Calu3 (cell line): ENCODE measurements at regions not wholly inside any gene's neighbourhood (a gene's known extent, or its start where the extent isn't known, plus 50 kb on each side); places are given as distances from the start of the nearest gene placed in this dataset.

ENCODE experiments used
- BruUV-seq: library from RNA; stranded (reverse); fragments of 400-500 nt; replicated peaks from 2 replicates; lab custom pipeline; 2021; lab: Mats Ljungman, UMichigan
- CTCF ChIA-PET: fragments of 300-600 bp; sonication (Branson Sonifier 250); formaldehyde crosslinking; loops from one replicate; lab custom pipeline; 2022; ENCODE audit warnings: antibody characterized with exemption; lab: Charles Lee
- DNase-seq: peaks from one replicate; pipeline ENCODE4 v3.0.0; 2022
- H3K27ac Mint-ChIP-seq: one replicate; pipeline ENCODE4 v1.8.0; 2022; ENCODE audit warnings: mixed read lengths; ENCODE audit not compliant: unreplicated experiment
- H3K27me3 Mint-ChIP-seq: one replicate; pipeline ENCODE4 v1.8.0; 2022; ENCODE audit warnings: mixed read lengths; ENCODE audit not compliant: unreplicated experiment
- H3K36me3 Mint-ChIP-seq: one replicate; pipeline ENCODE4 v1.8.0; 2022; ENCODE audit warnings: mild to moderate bottlenecking, moderate library complexity, mixed read lengths; ENCODE audit not compliant: insufficient read depth, unreplicated experiment
- H3K4me1 Mint-ChIP-seq: one replicate; pipeline ENCODE4 v1.8.0; 2022; ENCODE audit warnings: mild to moderate bottlenecking, low read depth, mixed read lengths; ENCODE audit not compliant: unreplicated experiment
- H3K4me3 Mint-ChIP-seq: one replicate; pipeline ENCODE4 v1.8.0; 2022; ENCODE audit warnings: mild to moderate bottlenecking, low read depth, moderate library complexity, mixed read lengths; ENCODE audit not compliant: unreplicated experiment
- H3K9me3 Mint-ChIP-seq: one replicate; pipeline ENCODE4 v1.8.0; 2022; ENCODE audit warnings: low read depth, mixed read lengths; ENCODE audit not compliant: unreplicated experiment
- intact Hi-C: fragments of 100-400 bp; cut with micrococcal nuclease; formaldehyde crosslinking; loops from one replicate; pipeline ENCODE4 v1.10.0; 2022; ENCODE audit not compliant: unreplicated experiment
- TF ChIP-seq, protein P1 (sequence below): fragments of 200-600 bp; IDR thresholded peaks from one replicate; pipeline ENCODE4 v1.8.0; 2022; ENCODE audit warnings: antibody characterized with exemption; ENCODE audit not compliant: unreplicated experiment

GRCh38 chr5:89942171-89942570, 467.4 kb downstream of the CETN3 start:
- peaks cover 6% of the 10 kb centered on the region for H3K4me1 Mint-ChIP-seq
- H3K9me3 Mint-ChIP-seq = no peaks in the 10 kb centered on the region
- H3K36me3 Mint-ChIP-seq = no peaks in the 10 kb centered on the region
- no peak overlapping the region for H3K27ac Mint-ChIP-seq
- CTCF ChIA-PET = no interaction called here
- no peak for DNase-seq
- intact Hi-C loops = no loop called here
- H3K4me3 Mint-ChIP-seq = no peak overlapping the region
- TF ChIP-seq, protein P1, sequence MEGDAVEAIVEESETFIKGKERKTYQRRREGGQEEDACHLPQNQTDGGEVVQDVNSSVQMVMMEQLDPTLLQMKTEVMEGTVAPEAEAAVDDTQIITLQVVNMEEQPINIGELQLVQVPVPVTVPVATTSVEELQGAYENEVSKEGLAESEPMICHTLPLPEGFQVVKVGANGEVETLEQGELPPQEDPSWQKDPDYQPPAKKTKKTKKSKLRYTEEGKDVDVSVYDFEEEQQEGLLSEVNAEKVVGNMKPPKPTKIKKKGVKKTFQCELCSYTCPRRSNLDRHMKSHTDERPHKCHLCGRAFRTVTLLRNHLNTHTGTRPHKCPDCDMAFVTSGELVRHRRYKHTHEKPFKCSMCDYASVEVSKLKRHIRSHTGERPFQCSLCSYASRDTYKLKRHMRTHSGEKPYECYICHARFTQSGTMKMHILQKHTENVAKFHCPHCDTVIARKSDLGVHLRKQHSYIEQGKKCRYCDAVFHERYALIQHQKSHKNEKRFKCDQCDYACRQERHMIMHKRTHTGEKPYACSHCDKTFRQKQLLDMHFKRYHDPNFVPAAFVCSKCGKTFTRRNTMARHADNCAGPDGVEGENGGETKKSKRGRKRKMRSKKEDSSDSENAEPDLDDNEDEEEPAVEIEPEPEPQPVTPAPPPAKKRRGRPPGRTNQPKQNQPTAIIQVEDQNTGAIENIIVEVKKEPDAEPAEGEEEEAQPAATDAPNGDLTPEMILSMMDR = no peak
- no TSS peak for BruUV-seq
- no peaks in the 10 kb centered on the region for H3K27me3 Mint-ChIP-seq

DNA sequence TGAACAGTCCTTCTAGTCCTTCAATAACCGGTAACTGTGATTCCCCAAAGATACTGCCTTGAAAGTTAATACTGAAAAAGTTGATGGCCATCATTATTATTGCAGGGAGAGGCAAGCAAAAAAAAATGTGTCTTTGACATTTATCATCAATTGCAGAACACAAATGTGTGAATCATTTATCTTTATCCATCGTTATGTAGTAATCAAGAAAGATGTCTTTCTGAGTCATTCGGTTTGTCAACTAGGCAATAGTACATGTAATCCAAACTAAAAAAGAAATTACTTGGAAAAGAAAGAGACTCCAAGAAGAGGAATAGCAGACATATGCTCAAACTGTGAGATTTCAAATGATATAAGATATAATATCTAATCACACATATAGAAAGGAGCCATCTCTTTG, 473.0 kb downstream of the CETN3 start:
- Mint-ChIP-seq H3K4me1 (peaks cover 21% of the 10 kb centered on the region), H3K36me3 (no peaks in the 10 kb centered on the region), H3K9me3 (peaks cover 2% of the 10 kb centered on the region), H3K27me3 (no peaks in the 10 kb centered on the region), H3K27ac (no peak overlapping the region), H3K4me3 (no peak overlapping the region)
- TF ChIP-seq, protein P1 = no peak
- no TSS peak for BruUV-seq
- intact Hi-C loops = no loop called here
- CTCF ChIA-PET = no interaction called here
- DNase-seq = no peak

GRCh38 chr5:89934069-89934468, 475.5 kb downstream of the CETN3 start:
- TF ChIP-seq, protein P1 = no peak
- Mint-ChIP-seq H3K27ac (no peak overlapping the region), H3K9me3 (peaks cover 2% of the 10 kb centered on the region), H3K4me3 (no peak overlapping the region), H3K4me1 (peaks cover 41% of the 10 kb centered on the region), H3K27me3 (no peaks in the 10 kb centered on the region), H3K36me3 (no peaks in the 10 kb centered on the region)
- BruUV-seq = no TSS peak
- intact Hi-C loops = loop anchor here (5.0 kb wide), 2 partner anchors 88 to 333 kb away; no protein-coding TSS in a partner anchor
- CTCF ChIA-PET = no interaction called here
- no peak for DNase-seq

DNA sequence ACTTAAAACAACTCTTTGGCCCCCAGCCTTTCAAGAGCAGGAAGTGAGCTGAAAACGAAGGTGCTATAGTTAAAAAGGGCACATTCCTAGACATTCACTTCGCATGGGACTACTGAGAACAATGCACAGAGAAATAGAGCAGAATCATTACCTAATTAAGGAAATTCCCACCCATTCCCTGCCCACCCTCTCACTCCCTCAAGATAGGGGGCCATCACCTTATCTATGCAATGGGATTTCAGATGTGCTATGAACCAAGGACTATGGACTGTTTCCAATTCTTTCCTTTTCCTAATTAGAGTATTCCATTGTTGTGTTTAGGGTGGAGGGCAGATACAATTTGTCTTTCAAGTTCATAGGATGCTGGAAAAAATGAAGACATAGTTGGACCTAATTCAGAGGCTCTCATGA, 476.8 kb downstream of the CETN3 start:
- H3K4me1 Mint-ChIP-seq = peaks cover 43% of the 10 kb centered on the region
- H3K36me3 Mint-ChIP-seq = no peaks in the 10 kb centered on the region
- DNase-seq = no peak
- intact Hi-C loops = loop anchor here (5.0 kb wide), 2 partner anchors 90 to 335 kb away; no protein-coding TSS in a partner anchor
- BruUV-seq = no TSS peak
- peaks cover 2% of the 10 kb centered on the region for H3K9me3 Mint-ChIP-seq
- no peak overlapping the region for H3K4me3 Mint-ChIP-seq
- CTCF ChIA-PET = no interaction called here
- TF ChIP-seq, protein P1 = no peak
- no peaks in the 10 kb centered on the region for H3K27me3 Mint-ChIP-seq
- H3K27ac Mint-ChIP-seq = no peak overlapping the region
